Kidney capillary endothelial cell (primary cell): ENCODE measurements at regions not wholly inside any gene's neighbourhood (a gene's known extent, or its start where the extent isn't known, plus 50 kb on each side); places are given as distances from the start of the nearest gene placed in this dataset.

Source experiments
- DNase-seq: peaks from one replicate; pipeline ENCODE4 v3.0.0-alpha.2; 2018; ENCODE audit warnings: low spot score

DNA sequence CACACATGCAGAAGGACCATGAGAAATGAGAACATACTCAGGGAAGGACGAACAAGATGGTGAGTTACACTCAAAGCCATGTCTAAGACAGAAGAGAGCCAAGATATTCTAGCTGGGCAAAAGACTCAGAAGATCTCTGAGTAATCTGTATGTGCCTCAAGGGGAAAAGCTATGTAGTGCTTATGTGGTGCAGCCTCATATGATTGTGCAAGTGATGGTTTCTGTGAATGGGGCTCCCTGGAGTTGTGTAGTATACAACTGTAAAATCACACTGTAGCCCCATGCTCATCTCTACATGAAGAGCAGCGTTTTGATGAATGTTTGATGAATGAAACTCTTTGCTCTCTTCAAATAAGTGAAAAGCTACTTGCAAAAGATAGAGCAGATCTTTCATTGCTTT lies 57.5 kb downstream of the OSR1 start:
- DNase-seq, result no peak

- no peak for DNase-seq
Observed at GRCh38 chr2:19299522-19299921, 58.9 kb downstream of the OSR1 start.

DNA sequence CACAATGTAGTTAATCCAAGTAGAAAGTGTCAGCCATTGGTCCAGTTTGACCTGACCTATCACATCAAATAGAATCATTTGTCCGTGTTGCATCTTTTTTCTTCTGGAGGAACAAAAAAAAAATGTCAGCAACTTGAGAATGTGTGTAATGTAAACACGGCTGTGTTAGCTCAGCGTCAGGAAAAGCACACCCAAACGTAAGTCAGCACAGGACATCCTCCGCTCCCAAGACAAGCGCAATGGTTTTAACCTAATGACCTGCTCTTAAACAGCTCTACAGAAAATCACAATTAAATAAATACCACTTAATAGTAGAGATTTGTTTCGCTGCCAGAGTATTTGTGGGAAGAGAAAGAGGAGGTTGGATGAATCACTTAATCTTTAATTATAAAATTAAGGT lies 59.4 kb downstream of the OSR1 start:
- peak; percentile 4 for DNase-seq

- no peak for DNase-seq
Observed at GRCh38 chr2:19297716-19298115, 60.7 kb downstream of the OSR1 start.

- no peak for DNase-seq
Observed at GRCh38 chr2:19295998-19296502, 62.4 kb downstream of the OSR1 start.

GRCh38 chr2:19292007-19292406 lies 66.4 kb downstream of the OSR1 start:
- no peak for DNase-seq

GRCh38 chr2:19288291-19288690 lies 70.1 kb downstream of the OSR1 start:
- no peak for DNase-seq

DNA sequence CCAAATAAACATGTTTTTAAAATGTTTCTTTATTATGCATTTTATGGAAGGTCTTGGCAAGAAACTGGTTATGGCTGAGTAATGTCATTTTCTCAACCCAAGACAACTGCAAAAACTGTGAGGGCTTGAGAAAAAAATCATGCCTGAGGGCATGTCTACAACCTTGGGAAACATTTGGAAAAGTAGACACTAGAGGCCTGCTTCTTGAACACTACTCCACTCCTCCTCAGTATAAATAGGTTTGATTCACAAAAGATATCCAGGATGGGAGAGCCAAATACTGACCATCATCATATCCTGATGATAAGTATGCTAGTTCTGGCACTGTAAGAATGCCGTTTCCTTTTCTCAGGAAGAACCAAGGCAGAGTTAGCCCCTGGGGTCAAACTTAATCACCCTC lies 71.1 kb downstream of the OSR1 start:
- DNase-seq, result no peak

DNA sequence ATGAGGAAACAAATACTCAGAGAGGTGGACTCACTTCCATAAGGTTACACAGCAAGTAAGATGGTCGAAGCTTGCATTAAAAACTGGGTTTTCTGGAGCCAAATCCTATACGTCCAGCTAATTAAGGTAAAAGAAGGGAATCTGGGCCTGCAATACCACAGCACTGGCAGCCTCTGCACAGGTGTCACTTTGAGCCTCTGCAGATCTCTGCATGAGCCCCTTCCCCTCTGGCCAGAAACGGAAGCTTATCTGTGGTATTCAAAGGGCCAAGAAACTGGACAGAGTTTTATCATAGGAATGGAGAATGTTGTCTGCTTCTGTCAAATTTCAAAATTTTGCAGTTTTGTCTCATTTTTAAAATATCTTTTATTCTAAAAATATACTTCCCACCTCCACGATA lies 76.1 kb downstream of the OSR1 start:
- DNase-seq, result no peak

- DNase-seq, result no peak
Observed at GRCh38 chr2:19274439-19274838, 84.0 kb downstream of the OSR1 start.

DNA sequence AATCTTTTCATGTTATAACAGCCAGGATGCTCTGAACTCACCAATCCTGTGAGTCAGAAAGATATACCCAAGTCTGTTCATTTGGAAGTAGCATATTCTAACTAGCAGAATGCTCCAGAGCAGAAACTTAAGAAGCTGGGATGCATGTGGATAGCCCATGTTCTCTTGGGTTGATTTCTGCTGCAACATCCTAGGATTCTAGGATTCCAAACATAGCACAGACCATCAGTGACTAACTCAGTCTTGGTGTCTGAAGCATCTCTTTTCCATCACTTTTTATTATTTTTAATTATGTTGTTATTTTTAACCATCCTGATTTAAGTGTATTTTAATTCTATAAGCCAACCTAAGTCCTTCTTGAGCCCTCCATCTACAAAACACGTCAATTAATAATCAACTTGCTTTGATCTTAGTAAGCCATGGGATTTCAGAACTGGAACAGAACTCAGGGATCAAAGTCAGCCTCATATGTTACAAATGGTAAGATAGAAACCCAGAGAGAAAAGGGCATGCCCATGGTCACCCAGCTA lies 85.4 kb downstream of the OSR1 start:
- no peak for DNase-seq

DNA sequence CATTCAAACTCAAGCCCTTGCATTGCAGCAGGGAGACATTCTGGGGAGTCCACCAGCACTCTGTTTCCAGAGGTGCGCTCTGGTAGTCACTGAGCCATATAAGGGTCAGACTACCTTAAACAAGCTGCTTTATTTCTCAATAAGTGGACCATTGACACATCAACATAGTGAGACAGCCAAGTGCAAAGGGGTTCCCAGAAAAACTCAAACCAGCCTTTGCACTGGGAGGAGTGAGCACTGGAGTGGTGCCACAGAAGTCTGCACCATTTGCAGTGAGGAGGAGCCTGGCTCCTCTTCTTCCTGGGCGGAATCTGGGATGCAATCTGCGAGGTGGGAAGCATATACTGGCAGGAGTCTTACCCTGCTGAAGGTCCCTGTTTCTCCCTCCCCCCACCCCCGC lies 86.4 kb downstream of the OSR1 start:
- DNase-seq, result no peak

DNA sequence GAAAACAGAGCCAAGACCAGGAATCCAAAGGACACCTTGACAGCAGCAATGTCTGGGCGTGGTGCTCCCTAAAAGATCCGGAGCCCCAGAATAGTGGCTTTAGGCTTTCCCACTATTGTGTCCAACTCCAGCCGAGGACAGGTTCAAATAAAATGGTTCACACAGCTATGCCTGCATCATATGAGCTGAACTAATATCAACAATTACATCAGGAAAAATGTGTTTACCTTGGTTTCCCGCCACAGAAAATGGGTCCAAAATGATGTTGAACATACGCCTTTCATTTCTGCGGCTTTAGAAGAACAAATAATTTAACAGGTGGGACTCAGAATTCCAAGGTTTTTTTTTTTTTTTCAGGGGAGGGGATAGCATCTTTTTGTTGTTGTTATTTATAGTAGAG lies 93.6 kb downstream of the OSR1 start:
- DNase-seq, result no peak

- no peak for DNase-seq
Observed at GRCh38 chr2:19262150-19262549, 96.3 kb downstream of the OSR1 start.

DNA sequence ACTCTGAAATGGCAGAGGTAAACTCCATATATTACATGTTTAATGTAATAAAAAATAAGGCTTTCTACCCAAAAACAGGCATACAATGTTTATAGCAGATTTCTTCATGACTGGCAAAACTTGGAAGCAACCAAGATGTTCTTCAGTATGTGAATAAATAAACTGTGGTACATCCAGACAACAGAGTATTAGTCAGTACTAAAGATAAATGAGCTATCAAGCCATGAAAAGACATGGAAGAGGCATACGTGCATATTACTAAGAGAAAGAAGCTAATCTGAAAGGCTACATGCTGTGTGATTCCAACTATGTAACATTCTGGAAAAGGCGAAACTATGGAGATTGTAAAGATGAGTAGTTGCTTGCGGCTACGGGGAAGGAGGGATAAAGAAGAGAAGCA lies 97.4 kb downstream of the OSR1 start:
- DNase-seq, result no peak

GRCh38 chr2:19256121-19256601 lies 102.3 kb downstream of the OSR1 start:
- peak; percentile 61 for DNase-seq

- no peak for DNase-seq
Observed at GRCh38 chr2:19255481-19255880, 102.9 kb downstream of the OSR1 start.

- no peak for DNase-seq
Observed at GRCh38 chr2:19251554-19251953, 106.9 kb downstream of the OSR1 start.

DNA sequence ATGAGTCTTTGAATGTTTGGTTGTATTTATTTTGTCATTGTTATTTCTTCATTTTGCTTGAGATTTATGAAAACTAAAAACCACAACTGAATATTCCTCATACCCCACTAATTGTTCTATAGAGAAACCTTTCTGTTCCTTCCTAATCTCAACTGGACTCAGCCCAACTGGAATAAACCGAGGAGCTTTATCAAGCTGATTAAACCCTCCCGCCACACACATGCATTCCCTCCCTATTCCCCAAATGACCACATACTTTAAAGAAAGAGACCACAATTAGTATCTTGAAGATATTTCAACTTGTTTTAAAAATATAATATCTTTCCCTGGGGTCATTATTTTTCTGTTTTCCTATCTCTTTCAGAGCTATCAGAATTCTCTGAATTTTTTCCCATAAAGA lies 107.5 kb downstream of the OSR1 start:
- DNase-seq, result no peak

DNA sequence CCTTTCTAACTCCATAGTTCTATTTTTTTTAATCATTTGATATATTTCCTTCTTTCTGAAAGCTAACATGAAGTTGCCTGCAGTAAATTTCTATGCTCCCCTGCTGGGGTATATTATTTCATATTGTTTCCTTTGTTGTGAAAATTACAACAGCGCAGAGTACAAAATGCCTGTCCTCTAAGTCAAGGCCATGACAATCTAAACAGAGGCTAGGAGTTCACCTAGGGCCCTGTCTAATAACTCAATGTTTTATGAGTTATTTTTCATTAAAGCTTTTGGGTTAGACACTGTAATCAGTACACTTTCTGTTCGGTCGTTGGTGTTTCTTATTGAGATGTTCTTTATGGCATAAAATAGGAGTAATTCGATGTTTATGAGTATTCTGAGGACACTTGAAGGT lies 111.2 kb downstream of the OSR1 start:
- DNase-seq, result no peak

- DNase-seq, result no peak
Observed at GRCh38 chr2:19246496-19246895, 111.9 kb downstream of the OSR1 start.

DNA sequence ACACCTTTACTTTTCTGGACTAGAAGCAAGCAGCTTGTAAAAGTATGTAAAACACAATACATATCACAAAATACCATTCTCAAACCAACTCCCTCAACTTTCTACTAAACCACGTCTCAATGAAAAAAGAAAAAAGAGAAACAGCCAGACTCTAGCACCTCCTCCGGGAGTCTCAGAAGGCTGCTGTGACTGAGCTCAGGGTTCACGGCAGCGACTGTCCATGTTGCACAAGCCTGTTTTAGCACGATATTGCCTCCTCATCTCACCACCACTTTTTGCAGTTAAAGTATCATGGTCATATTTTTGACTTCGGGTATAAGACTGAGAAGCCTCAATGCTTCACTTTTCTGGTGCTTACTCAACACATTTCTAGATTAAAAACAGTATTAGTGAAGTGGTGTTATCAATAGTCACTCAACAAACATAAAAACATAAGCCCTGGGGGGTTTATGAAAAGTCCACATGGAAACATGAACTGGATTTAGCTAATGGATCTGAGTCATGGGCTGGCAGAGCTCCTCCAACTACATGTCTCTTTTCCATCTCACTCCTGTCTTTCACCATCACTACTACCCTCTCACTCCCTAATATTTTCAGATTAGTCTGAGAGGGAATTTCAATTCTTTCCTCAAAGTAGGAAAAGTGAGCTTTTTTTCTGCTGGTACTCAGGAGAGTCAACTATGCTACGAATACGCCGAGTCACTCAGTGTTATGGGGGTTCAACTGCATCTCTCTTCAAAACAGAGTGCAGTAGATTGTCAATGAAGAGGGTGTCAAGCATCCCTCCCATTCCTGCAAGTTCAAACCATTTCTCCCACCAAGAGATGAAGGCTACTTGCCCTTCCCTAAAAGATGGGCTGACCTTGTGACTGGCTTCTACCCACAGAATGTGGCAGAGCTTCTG lies 113.7 kb downstream of the OSR1 start:
- DNase-seq, result no peak

DNA sequence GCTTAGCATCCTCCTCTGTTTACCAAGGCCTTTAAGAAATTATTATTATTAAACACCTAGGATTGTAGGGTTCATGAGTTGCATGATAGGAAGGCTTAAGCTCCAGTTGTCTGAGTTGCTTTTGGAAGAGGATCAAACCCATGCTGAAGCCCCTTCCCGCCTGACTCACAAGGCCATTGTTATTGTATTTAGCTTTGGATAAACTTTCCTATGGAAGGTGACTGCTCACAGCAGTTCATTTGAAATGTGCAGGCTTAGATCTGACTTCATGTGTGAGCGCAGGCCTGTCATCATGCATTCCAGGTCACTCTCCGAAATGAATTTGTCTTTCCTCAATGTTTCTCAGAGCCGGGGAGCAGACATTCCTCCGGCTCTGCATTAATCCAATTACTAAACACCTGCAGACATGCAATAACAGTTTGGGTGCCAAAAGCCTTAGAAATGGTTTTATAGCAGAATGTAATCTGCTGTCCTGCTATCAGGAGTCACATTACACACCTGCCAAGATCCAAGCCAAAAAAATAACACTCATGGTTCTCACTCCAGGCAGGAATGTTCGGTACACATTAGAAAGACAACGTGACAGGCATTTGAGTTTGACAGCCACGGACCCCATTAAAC lies 119.9 kb downstream of the OSR1 start:
- DNase-seq, result no peak
